ENCODE measurements at regions not wholly inside any gene's neighbourhood (a gene's known extent, or its start where the extent isn't known, plus 50 kb on each side); places are given as distances from the start of the nearest gene placed in this dataset.
"Not testable (repeated sequence)": the region's sequence is repeated elsewhere in the genome, so short reads cannot be mapped to it uniquely, and the experiment has no call there.

- DNase-seq: no peak
Measured at GRCh38 chr17:36661047-36661666, 59.8 kb downstream of the MRM1 start.

DNA sequence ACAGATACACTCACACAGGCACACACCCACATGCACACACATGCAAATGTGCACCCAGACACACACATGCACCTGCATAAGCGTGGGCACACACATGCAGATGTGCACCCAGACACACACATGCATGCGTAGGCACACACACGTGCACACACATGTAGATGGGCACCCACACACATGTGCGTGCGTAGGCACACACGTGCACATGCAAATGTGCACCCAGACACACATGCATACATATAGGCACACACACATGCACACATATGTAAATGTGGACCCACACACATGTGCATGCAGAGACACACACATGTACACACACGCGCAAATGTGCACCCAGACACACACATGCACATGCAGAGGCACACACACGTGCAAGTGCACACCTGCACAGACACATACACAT, 60.3 kb downstream of the MRM1 start:
- no peak for DNase-seq

DNA sequence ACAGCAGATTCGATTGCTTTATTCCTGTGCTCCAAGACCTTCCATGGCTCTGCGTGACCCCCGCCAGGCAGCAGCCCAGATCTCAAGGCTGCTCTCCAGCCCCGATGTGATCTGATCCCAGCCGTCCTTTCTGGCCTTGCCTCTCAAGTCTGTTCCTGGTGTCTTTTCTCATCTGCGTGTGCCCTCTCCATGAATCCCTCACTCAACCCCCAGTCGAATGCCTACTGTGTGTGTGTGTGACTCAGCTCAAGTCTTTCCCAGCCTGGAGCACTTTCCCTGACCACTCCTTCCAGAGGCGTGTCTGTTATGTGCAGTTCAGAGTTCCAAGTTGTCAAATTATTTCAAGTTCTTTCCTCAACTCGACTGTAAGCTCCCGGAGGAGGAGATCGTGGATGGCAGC, 64.0 kb downstream of the MRM1 start:
- no peak for DNase-seq

DNA sequence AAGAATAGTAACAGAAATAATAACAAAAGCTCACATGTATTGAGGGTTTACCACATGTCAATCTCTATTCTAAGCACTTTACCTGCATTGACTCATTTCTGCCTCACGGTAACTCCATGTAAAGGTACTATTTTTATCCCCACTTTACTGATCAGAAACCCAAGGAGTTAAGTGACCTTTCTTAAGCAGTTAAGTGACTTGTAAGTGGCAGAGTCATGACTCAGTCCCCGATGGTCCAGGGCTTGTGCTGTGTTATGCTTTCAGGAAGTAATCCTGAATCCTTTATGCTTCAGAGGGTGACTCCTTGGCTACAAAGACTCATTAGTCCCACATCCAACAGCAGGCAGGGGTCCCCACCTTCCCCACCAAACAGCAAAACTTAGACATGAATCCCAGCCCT, 66.5 kb downstream of the MRM1 start:
- no peak for DNase-seq

- DNase-seq: no peak
Measured at GRCh38 chr17:36668824-36669223, 67.4 kb downstream of the MRM1 start.

DNA sequence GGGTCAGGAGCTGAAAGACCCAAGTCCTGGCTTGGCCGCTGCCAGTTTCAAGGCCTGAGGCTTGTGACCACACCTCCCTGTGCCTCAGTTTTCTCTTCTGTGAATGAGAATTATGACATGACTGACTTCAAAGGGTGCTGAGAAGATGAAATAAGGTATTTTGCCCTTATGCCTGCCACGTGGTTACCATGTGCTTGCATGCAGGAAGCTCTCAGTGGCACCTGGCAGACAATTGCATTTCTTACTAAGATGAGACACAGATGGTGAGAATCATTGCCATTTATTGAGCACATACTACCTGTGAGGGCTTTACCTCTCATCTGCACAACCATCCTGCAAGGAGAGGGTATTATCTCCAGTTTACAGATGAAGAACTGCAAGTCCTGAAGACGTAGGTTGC, 69.8 kb downstream of the MRM1 start:
- no peak for DNase-seq

DNA sequence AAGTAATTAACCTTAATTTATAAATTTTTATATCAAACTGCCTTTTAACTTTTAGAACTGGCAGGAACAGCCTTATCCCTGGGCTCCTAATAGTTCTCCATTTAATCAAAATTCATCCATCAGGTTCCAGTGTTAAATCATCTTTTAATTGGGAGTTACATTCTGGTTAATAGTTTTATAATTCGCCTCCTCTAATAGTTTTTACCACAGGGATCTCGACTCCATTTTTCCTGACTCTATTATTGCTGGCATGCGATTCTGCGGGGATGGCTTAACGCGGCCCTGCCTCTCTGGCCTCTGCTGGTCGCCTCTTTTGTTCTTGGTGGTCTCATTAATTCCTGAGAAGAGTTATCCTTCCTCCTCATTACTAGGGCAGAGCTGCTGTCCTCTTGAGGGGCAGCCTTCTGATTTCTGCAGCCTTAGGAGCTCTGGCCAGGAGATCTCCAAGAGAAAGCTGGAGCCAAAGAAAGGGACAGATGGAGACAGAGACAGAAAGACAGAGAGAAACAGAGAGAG, 71.1 kb downstream of the MRM1 start:
- no peak for DNase-seq

- no peak for DNase-seq
Measured at GRCh38 chr17:36673068-36673467, 71.7 kb downstream of the MRM1 start.

DNA sequence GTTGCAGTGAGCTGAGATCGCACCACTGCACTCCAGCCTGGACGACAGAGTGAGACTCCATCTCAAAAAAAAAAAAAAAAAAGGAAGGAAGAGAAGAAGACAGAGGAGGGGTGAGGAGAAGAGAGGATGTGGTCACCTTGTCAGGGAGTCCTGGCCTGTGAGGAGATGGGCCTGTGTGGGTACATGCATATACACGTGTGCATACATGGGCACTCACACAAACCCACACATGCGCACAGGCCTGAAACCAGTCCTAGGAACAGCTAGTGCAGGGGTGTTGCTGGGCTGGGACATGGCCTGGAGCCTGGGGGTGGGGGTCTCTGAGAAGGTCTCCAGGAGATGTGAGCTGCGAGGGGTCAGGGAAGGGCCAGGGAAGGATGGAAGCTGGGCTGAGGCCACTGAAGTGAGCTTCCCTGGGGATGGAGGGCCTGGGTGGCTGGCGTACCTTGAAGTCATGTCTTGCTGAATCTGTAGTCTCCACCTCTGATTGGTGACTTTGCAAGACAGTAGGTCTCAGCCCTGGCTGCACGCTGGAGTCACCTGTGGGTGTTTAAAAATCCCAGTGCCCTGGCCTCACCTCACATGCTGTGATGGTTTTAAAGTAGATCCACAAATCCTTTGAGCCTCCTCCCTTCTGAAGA, 72.4 kb downstream of the MRM1 start:
- no peak for DNase-seq

- DNase-seq: no peak
Measured at GRCh38 chr17:36674278-36674650, 72.9 kb downstream of the MRM1 start.

- peak; percentile 15 for DNase-seq
Measured at GRCh38 chr17:36675250-36675649, 73.9 kb downstream of the MRM1 start.

GRCh38 chr17:36675786-36676185, 74.4 kb downstream of the MRM1 start:
- DNase-seq: no peak

DNA sequence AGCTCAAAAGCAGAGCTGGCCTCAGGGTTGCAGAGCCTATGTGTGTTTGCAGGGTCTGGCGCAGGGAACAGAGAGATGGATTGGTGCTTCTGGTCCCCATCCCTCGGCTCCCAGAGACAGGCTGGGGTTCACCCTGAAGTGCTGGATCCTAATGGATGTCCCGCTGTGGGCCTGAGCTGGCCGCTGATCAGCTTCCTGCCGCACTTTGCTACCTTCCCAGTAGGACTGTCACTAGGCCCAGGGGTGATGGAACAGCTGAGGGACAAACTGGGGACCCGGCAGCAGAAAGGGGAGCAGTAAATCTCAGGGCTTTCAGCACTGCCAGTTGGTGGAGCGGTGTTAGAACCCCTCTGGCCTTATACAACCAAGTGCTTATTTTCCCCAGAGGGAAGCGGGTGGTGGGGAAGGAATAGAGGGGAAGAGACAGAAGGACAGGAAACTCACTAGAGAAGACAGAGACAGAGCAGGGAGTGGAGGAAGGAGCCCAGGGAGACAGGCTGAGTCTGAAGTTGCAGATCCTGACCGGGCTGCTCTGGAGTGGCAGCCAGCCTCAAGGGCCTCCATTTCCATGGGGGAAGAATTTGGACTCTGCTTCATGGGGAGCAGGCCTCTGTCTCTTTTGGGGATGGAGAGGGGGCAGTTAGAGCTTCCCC, 78.6 kb downstream of the MRM1 start:
- no peak for DNase-seq

DNA sequence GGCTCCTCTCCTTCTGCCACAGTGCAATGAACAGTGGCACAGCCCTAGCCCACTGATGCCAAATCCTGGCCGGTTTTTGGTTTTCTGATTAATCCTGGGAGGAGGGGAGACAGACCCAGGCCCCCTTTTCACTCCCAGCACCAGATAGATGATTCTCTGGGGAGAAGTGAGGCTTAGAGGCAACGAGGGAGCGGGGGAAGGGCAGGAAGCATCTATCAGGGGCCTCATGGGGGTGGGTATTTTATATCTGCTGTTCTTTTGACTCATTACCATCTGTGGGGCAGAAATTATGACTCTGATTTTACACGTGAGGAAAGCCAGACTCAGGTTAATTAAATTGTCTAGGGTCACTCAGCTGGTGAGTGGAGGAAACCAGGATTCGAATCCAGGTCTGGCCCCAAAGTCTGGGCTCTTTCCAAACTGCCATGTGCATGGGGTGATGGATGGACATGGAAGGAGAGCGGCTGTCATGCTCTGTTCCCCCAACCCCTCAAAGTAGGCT, 79.4 kb downstream of the MRM1 start:
- DNase-seq: no peak

DNA sequence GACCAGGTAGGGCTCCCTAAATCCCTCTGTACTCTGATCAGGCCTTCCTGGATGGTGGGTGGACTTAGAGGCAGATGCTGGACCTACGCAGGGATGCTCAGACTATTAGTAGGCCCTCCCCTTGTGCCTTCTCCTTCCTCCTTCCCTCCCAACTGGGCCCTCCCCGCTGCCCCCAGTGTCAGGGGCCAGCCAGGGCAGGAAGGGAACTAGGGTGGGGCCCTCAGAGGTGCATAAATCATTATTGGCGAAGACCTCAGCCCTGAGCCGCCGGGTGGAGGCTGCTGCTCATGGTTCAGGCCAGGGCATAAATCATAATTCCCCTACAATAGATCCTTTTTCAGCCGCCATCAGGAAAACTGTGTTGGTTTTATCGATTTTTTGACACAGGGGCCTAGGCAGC, 81.4 kb downstream of the MRM1 start:
- DNase-seq: no peak

DNA sequence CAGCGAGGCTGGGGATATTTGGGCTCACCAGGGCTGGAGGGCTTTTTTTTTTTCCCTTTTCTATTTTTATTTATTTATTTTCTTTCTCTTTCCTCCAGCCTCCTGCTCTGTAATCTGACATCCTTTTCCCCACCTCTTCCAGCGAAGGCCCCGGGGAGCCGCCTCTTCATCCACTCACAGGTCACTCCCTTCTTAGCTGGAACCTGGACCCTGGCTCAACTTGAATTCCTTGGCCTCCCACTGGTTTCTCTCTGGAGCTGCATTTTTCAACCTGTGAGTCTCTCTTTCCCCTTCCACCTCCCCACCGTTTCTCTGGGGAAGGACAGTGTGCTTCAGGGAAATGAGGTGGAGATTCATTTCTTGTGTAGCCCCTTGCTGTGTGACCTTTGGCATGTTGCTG, 82.0 kb downstream of the MRM1 start:
- no peak for DNase-seq

DNA sequence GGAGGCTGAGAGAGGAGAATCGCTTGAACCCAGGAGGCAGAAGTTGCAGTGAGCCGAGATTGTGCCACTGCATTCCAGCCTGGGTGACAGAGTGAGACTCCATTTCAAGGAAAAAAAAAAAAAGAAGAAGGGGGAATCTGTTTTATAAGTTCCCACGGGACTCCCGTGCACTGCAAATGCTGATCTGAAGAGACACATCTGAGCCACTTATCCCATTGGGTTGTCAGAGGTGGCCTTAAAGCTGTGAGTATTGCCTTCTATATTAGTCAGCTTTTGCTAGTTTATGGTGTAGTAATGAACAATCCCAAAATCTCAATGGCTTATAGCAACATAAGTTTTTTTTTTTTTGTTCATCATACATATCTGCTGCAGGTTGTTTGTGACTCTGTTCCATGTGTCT, 82.8 kb downstream of the MRM1 start:
- DNase-seq: no peak

GRCh38 chr17:36686123-36686669, 84.8 kb downstream of the MRM1 start:
- no peak for DNase-seq

GRCh38 chr17:36687736-36688135, 86.4 kb downstream of the MRM1 start:
- no peak for DNase-seq

DNA sequence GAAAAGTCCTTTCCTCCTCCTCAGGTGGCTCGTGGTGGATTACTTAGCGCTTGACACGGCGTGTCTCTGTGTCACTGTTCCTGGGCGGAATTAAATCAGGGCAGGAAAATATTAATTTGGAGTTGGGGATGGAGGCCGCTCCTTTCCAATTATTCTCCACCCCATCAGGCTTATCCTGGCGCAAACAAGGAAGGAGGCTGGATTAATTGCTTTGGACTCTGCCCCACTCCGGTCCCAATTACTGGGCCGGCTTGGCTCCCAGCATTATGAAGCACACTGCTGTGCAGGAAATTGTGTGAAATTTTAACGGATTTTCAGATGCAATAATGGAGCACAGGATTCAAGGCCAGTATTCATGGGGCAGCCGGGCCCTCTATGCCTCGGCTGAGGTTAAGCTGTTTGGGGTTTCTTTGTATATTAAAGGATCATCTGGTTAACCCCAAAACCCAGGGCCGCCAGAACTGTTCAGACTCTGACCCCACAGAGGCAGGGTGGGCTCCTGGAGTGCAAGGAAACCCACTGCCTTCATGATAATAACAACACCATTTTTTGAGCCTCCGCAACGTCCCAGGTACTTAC, 87.8 kb downstream of the MRM1 start:
- DNase-seq: no peak

DNA sequence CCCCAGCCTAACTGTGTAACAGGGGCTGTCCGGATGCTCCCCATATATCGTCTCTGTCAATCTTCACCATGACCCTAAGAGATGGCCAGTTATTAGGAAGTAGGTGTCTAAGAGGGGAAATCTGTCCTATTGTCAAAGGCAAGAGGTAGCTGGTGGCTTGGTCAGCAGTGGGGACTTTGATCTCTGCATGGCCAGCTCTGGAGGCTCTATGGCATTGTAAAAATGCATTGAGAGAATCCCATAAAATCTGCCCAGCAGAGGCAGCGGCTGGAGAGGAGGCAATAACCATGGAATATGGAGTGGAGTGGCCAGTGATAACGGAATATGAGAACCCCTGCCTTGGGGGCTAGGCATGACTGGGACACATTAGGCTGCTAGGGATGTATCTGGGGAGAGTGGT, 88.8 kb downstream of the MRM1 start:
- DNase-seq: no peak

- DNase-seq: no peak
Measured at GRCh38 chr17:36691606-36692005, 90.2 kb downstream of the MRM1 start.

GRCh38 chr17:36695082-36695481, 93.7 kb downstream of the MRM1 start:
- DNase-seq: no peak

DNA sequence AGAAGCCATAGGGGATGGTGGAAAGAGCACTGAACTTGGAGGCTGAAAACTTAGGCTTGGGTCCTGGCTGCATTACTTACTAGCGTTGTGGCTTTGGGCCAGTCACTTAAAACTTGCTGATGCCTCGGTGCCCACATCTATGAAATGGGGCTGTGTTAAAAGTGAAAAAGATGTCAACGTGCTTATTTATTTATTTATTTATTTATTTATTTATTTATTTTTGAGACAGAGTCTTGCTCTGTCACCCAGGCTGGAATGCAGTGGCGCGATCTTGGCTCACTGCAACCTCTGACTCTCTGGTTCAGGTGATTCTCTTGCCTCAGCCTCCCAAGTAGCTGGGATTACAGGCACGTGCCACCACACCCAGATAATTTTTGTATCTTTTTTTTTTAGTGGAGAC, 94.3 kb downstream of the MRM1 start:
- DNase-seq: not testable (repeated sequence)
